ENCODE measurements at regions not wholly inside any gene's neighbourhood (a gene's known extent, or its start where the extent isn't known, plus 50 kb on each side); places are given as distances from the start of the nearest gene placed in this dataset.

GRCh38 chr10:47235484-47235883 lies 64.5 kb upstream of the GDF10 start:
- intact Hi-C loops (cut with DNase I) = no loop called here
- ATAC-seq (ENCODE audit: poor library complexity) (no peak), DNase-seq (no peak)

DNA sequence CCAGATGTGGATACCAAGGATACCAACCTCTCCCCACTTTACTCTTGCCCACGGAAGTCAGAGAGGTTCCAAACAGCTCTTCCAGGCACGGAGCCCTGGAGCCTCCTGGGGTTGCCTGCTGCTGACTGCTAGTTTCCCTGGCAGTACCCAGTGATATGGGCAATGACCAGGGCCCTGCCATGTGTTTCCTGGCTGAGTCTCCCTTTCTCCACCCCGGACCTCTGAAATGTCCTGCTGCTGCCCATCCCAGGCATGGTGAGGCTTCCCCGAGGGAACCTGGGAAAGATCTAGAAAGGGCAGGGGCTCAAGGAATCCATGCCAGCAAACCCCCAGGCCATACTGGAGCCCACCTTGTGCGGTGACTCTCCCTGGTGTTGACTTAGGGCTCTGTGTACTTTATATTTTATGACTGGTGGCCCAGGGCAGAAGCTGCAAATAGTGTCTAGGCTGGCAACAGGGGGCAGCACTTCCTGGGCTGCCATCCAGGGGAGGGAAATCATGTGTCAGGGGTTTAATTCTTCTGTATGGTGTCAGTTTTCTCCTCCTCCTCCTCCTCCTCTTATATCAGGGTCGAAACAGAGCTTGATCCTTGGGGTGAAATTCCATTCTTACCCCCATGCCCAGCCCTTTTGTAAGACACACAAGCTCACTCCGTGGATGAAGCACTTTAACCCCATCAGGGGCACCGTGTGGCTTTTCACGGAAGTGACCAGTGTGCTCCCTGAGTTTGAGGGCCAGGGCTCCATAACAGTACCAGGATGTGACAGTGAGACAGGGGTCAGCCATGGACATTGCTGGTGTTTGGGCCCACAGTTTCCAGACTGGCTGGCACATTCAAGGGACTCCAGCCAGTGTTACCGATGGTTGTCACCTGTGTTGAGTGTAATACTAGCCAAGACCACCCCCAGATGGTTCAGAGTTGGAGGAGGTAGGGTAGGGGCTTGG lies 62.4 kb upstream of the GDF10 start:
- DNase-seq = no peak
- ATAC-seq (ENCODE audit: poor library complexity) = no peak
- intact Hi-C loops (cut with DNase I) = no loop called here

DNA sequence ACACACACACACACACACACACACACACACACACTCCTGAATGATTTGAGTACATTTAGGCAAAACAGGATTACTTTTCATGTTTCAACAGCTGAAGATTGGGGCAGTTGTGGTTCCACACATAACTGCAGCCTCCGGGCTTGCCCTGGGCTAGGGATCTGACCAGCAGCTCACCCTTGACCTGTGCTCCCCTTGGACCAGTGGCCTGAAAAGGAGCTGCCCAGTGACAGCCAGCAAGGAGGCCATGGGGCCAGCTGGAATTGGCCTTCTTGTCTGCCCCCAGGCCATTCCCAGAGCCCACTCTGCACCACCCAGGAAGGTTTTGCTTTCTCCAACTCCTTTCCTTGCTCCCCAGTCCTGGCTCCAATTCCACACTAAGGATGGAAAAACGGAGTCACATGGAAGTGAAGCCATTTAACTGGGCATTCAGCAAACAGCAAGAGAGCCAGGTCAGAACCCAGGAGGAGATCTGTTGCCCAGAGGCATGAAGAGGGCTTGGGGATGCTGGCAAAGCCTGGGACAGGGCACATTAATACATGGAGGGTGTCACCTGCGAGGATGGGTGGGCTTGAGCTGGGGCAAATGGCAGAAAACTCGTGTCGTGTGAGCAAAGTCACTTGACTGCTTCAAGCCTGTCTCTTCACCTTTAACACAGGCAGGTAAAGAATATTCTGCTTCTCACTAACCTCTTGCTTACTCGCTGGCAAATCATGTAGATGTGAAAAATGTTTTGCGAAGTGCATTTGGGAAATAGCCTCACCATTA lies 61.5 kb upstream of the GDF10 start:
- intact Hi-C loops (cut with DNase I) = no loop called here
- ATAC-seq (ENCODE audit: poor library complexity) (no peak), DNase-seq (no peak)

GRCh38 chr10:47239211-47239610 lies 60.8 kb upstream of the GDF10 start:
- no peak for ATAC-seq (ENCODE audit: poor library complexity)
- intact Hi-C loops (cut with DNase I) = no loop called here
- DNase-seq = no peak

GRCh38 chr10:47240173-47240572 lies 59.8 kb upstream of the GDF10 start:
- intact Hi-C loops (cut with DNase I) = no loop called here
- DNase-seq (no peak), ATAC-seq (ENCODE audit: poor library complexity) (no peak)

- intact Hi-C loops (cut with DNase I) = no loop called here
- no peak for DNase-seq
- ATAC-seq (ENCODE audit: poor library complexity) = no peak
Measured at GRCh38 chr10:47241256-47241655, 58.7 kb upstream of the GDF10 start.

DNA sequence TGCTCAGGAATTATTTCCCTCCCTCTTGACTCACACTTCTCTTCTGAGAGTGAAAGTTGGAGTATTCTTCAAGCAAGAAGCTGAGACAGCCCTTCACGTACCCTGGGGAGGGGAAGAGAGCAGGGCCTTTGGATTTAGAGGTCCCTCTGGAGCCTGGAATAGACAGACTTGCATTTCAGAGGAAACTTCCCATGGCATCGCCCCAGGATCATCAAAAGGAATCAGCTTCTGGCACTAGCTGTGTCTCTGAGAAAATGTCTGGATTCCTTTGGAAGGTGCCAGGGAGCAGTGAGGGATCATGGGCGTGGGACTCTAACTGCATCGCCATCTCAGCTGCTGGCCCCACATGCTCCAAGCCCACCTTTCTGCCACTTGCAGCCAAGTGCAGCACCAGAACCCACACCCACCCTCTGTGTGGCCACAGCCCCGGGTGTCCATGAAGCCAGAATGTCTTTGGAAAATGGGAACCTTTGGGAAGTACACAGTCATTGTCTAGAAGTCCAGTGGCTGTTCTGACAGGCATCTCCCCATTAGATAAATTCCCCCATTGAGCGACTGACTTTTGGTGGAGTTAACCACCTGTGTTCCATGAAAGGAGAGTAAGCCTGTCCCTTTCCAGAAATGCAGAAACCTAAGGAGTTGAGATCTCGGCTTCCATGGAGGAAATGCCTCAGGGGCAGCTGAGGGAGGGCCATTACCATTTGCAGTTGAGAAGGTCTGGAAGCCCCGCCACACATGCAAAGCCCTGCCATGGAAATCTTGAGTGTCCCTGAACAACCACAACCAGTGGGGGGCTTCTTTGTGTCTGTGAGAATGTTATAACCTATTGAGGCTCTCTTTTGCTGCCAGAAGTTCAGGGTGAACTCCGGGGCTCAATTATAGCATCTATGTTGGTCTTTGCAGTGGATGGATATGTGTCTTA lies 57.8 kb upstream of the GDF10 start:
- DNase-seq (no peak), ATAC-seq (ENCODE audit: poor library complexity) (no peak)
- intact Hi-C loops (cut with DNase I) = no loop called here

- no peak for DNase-seq
- intact Hi-C loops (cut with DNase I) = no loop called here
- ATAC-seq (ENCODE audit: poor library complexity) = no peak
Measured at GRCh38 chr10:47243356-47243755, 56.6 kb upstream of the GDF10 start.

GRCh38 chr10:47243791-47244190 lies 56.2 kb upstream of the GDF10 start:
- intact Hi-C loops (cut with DNase I) = no loop called here
- peak; percentile 29 for ATAC-seq (ENCODE audit: poor library complexity)
- DNase-seq = peak; percentile 54

DNA sequence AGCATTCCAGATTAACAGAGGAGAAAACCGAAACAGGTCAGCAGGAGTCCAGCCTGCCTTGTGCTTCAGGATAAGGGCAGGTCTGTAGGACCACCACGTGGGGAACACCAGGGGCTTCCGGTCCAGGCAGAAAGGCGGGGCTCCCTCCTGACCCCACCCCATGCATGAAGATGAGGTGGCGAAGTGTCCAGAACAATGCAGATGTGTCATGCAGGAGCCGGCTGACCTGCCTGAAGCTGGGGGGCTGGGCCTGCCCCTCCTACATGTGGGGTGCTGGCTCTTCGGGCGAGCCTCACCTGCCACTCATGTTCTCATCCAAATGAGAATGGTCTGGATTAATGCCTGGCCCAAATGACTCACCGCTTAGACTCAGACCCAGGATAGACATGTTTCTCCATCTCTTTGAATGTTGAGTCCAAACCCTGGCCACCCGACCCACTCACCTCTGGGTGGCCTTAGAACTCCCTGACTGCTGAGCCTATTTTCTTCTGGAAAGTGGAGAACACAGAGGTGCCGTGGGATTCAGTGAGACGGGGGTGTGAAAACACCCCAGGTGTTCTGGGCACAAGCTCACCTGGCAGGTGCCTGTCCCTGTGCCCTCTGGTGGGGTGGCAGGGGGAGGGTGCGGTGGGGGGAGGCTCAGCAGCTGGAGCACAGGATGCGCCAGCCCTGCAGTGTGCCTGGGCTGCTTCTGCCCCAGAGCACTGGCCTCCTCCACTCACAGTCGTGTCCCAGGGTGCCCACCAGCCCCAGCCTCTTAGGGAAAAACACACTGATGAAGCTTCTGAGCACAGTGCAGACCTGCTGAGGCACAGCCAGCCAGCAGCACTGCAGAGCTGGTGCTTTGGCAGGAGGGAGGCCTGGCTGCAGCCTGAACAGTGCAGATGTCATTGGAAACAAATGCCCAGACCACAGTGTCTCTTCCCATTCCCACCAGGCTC lies 55.2 kb upstream of the GDF10 start:
- no peak for DNase-seq
- ATAC-seq (ENCODE audit: poor library complexity) = no peak
- intact Hi-C loops (cut with DNase I) = no loop called here

- ATAC-seq (ENCODE audit: poor library complexity) (no peak), DNase-seq (no peak)
- intact Hi-C loops (cut with DNase I) = no loop called here
Measured at GRCh38 chr10:47245731-47246350, 54.2 kb upstream of the GDF10 start.

GRCh38 chr10:47246406-47247147 lies 53.4 kb upstream of the GDF10 start:
- DNase-seq (no peak), ATAC-seq (ENCODE audit: poor library complexity) (no peak)
- intact Hi-C loops (cut with DNase I) = no loop called here

- no peak for DNase-seq
- ATAC-seq (ENCODE audit: poor library complexity) = no peak
- intact Hi-C loops (cut with DNase I) = no loop called here
Measured at GRCh38 chr10:47247148-47248059, 52.6 kb upstream of the GDF10 start.

DNA sequence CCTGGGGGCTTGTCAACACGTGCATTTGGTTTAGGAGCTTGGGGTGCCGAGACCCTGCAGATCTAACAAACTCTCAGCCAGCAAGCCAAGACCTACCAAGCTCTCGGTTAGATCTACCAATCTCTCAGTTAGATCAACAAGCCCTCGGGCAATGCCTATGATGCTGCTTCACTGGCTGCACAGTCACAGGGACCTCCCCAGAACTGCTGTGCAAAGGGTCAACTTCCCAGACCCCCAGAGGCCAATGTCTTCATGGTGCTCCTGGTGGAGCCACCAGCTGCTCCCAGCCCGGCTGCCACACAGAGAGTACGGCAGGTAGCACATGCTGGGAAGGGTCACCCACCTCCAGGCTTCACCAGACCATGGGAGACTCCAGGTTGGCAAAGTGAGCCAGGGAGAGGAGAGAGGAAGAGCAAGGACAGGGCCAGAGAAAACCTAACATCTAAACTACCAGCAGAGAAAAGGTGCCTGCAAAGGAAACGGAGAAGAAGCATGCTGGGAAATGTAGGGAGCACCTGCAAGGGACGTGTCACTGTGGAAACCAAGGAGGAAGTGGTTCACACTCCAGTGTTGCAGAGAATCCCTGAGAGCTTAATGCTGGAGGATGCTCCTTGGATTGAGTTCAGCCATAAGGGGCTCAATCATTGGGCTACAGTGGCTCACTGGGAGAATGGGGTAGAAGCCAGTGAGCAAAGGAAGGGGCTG lies 51.5 kb upstream of the GDF10 start:
- DNase-seq = no peak
- no peak for ATAC-seq (ENCODE audit: poor library complexity)

GRCh38 chr10:47249881-47250280 lies 50.1 kb upstream of the GDF10 start:
- DNase-seq = no peak
- intact Hi-C loops (cut with DNase I) = no loop called here
- ATAC-seq (ENCODE audit: poor library complexity) = no peak

More for the DNA sequence above, 51.5 kb upstream of the GDF10 start:
- intact Hi-C loops (cut with DNase I) = no loop called here
